Lower lobe of right lung (tissue), 2 donors: ENCODE measurements at regions not wholly inside any gene's neighbourhood (a gene's known extent, or its start where the extent isn't known, plus 50 kb on each side); places are given as distances from the start of the nearest gene placed in this dataset.

Experiments used
- ATAC-seq, 2 donors: fragments of 200-7000 bp; cut with Tn5 transposase; one replicate each; pipeline ENCODE4 v1.9.1; 2020 to 2022; ENCODE audit warnings: mild to moderate bottlenecking in 2 of 2, moderate library complexity in 2 of 2
- DNase-seq: peaks from one replicate; pipeline ENCODE4 v3.0.0-alpha.2; 2020
- H3K27ac ChIP-seq: fragments of 200-600 bp; one replicate; pipeline ENCODE4 v1.8.0; 2022
- H3K27me3 ChIP-seq: fragments of 200-600 bp; one replicate; pipeline ENCODE4 v1.8.0; 2022; ENCODE audit warnings: low read depth
- H3K36me3 ChIP-seq: fragments of 200-600 bp; one replicate; pipeline ENCODE4 v1.8.0; 2022; ENCODE audit warnings: mild to moderate bottlenecking
- H3K4me1 ChIP-seq: fragments of 200-600 bp; one replicate; pipeline ENCODE4 v1.8.0; 2022
- H3K4me3 ChIP-seq: fragments of 200-600 bp; one replicate; pipeline ENCODE4 v1.8.0; 2022; ENCODE audit warnings: mild to moderate bottlenecking
- H3K9me3 ChIP-seq: fragments of 200-600 bp; one replicate; pipeline ENCODE4 v1.8.0; 2022
- intact Hi-C: fragments of 100-400 bp; cut with DNase I; formaldehyde crosslinking; loops from one replicate; pipeline ENCODE4 v1.11.0; 2022
- TF ChIP-seq, protein P1 (sequence below): fragments of 200-600 bp; IDR thresholded peaks from one replicate; pipeline ENCODE4 v1.8.0; 2022; ENCODE audit warnings: antibody characterized with exemption, mild to moderate bottlenecking
- donor health status: DM: no; HTN: yes; CAD: no; lungs with severe emphysema.

GRCh38 chr15:87602371-87602770 lies 654.2 kb downstream of the NTRK3 start:
- Histone ChIP-seq H3K4me3 (no peak overlapping the region), H3K9me3 (no peaks in the 10 kb centered on the region), H3K36me3 (no peaks in the 10 kb centered on the region), H3K27ac (no peak overlapping the region), H3K27me3 (no peaks in the 10 kb centered on the region), H3K4me1 (no peaks in the 10 kb centered on the region)
- ATAC-seq (no peak), DNase-seq (no peak)
- intact Hi-C loops = no loop called here
- TF ChIP-seq, protein P1, sequence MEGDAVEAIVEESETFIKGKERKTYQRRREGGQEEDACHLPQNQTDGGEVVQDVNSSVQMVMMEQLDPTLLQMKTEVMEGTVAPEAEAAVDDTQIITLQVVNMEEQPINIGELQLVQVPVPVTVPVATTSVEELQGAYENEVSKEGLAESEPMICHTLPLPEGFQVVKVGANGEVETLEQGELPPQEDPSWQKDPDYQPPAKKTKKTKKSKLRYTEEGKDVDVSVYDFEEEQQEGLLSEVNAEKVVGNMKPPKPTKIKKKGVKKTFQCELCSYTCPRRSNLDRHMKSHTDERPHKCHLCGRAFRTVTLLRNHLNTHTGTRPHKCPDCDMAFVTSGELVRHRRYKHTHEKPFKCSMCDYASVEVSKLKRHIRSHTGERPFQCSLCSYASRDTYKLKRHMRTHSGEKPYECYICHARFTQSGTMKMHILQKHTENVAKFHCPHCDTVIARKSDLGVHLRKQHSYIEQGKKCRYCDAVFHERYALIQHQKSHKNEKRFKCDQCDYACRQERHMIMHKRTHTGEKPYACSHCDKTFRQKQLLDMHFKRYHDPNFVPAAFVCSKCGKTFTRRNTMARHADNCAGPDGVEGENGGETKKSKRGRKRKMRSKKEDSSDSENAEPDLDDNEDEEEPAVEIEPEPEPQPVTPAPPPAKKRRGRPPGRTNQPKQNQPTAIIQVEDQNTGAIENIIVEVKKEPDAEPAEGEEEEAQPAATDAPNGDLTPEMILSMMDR = no peak

DNA sequence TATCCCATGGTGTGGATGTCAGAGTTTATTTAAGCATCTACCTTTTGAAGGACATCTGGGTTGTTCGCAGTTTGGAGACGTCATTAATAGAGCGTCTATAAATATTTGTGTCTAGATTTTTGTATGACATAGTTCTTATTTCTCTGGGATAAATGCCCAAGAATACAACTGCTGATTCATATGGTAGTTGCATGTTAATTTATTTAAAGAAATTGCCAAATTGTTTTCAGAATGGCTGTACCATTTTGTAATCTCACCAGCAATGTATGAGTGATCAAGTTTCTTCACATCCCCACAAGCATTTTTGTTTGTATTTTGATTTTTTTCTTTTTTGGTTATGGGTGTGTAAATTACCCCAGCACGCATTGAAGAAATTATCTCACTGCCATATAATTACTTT lies 656.9 kb downstream of the NTRK3 start:
- Histone ChIP-seq H3K27me3 (no peaks in the 10 kb centered on the region), H3K4me1 (no peaks in the 10 kb centered on the region), H3K9me3 (no peaks in the 10 kb centered on the region), H3K27ac (no peak overlapping the region), H3K4me3 (no peak overlapping the region), H3K36me3 (no peaks in the 10 kb centered on the region)
- intact Hi-C loops = no loop called here
- ATAC-seq (no peak), DNase-seq (no peak)
- TF ChIP-seq, protein P1 = no peak

DNA sequence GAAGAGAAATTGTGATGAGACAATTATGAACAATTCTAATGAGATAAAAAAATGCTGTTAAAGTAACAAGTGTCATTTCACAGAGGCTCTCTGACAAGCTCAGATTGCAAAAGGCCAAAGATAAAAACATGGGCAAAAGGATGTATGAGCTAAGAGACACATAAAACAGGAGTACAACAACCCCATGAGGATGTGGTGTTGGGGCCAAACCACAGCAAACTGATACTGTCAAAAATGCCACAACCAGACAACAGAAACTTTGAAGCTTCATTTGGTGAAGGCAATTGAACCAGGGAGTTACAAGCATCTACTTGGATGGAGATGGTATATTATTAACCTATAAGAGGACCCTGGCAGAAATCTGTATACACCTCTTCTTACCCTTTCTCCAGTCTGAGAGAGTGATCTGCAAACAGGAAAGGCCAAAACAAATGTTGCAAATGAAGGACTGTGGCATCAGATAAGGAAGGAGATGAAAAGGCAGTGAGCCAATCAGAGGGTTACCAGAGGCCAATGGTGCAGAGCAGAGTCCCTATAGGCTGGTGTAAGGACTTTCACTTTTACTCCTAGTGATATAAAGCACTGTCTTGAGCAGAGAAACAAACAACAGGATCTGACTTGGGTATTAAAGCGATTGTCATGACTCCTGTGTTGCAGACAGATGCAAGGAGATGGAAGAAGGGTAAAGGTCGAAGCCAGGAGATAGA lies 659.0 kb downstream of the NTRK3 start:
- ATAC-seq = peak in 1 of 2 donors; percentile 62
- Histone ChIP-seq H3K27me3 (no peaks in the 10 kb centered on the region), H3K36me3 (no peaks in the 10 kb centered on the region), H3K4me3 (no peak overlapping the region), H3K4me1 (no peaks in the 10 kb centered on the region), H3K27ac (no peak overlapping the region), H3K9me3 (no peaks in the 10 kb centered on the region)
- no peak for DNase-seq
- intact Hi-C loops = no loop called here
- TF ChIP-seq, protein P1 = no peak

- Histone ChIP-seq H3K27me3 (no peaks in the 10 kb centered on the region), H3K4me1 (no peaks in the 10 kb centered on the region), H3K27ac (no peak overlapping the region), H3K9me3 (no peaks in the 10 kb centered on the region), H3K4me3 (no peak overlapping the region), H3K36me3 (no peaks in the 10 kb centered on the region)
- TF ChIP-seq, protein P1 = no peak
- intact Hi-C loops = no loop called here
- DNase-seq (no peak), ATAC-seq (no peak)
Measured at GRCh38 chr15:87591582-87591981, 665.0 kb downstream of the NTRK3 start.

GRCh38 chr15:87591042-87591441 lies 665.5 kb downstream of the NTRK3 start:
- TF ChIP-seq, protein P1 = no peak
- intact Hi-C loops = no loop called here
- no peak for DNase-seq
- no peak for ATAC-seq
- no peaks in the 10 kb centered on the region for H3K27me3 ChIP-seq
- no peak overlapping the region for H3K27ac ChIP-seq
- no peaks in the 10 kb centered on the region for H3K36me3 ChIP-seq
- no peaks in the 10 kb centered on the region for H3K4me1 ChIP-seq
- no peaks in the 10 kb centered on the region for H3K9me3 ChIP-seq
- no peak overlapping the region for H3K4me3 ChIP-seq
